ENCODE measurements at regions not wholly inside any gene's neighbourhood (a gene's known extent, or its start where the extent isn't known, plus 50 kb on each side); places are given as distances from the start of the nearest gene placed in this dataset.
"Not testable (repeated sequence)": the region's sequence is repeated elsewhere in the genome, so short reads cannot be mapped to it uniquely, and the experiment has no call there.

- no peak for DNase-seq
These were observed 93.2 kb upstream of the IL15 start for GRCh38 chr4:141543176-141543575.

- DNase-seq = no peak
These were observed 92.7 kb upstream of the IL15 start for GRCh38 chr4:141543706-141544105.

GRCh38 chr4:141548791-141549190 is 87.6 kb upstream of the IL15 start:
- no peak for DNase-seq

- DNase-seq = no peak
These were observed 76.3 kb upstream of the IL15 start for GRCh38 chr4:141560056-141560455.

DNA sequence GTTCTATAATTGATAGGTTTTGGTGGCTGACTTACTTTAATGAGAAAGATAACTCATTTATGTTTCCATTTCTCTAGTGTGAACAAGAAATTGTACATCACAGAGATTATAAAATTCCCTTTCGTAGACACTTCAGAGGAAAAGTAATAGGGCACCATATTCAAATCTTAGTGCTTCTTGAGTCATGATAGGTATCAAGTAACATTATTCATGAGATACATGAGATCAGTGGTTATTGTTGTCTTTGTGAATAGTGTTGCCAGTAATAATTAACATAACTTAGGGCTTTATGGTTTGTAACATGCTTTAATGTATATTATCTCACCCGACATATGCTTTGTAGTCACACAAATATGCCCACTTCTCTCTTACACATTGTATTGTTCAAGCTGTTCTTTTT is 73.7 kb upstream of the IL15 start:
- no peak for DNase-seq

DNA sequence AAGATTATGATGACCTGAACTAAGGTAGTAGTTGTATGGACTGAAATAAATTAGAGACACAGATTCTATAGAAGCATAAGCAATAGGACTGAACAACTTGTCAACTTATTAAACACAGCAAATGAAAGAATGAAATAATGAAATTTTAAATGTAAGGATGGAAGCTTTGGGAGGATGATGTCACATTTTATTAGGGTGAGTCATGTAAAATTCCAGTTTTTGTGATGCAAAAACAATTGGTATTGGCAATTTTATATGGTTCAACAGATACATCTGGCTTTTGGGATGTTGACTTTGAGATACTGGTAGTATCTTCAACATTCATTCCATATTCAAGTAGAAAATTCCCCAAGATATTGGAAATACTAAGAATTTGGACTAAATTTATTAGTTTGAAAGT is 72.7 kb upstream of the IL15 start:
- no peak for DNase-seq

DNA sequence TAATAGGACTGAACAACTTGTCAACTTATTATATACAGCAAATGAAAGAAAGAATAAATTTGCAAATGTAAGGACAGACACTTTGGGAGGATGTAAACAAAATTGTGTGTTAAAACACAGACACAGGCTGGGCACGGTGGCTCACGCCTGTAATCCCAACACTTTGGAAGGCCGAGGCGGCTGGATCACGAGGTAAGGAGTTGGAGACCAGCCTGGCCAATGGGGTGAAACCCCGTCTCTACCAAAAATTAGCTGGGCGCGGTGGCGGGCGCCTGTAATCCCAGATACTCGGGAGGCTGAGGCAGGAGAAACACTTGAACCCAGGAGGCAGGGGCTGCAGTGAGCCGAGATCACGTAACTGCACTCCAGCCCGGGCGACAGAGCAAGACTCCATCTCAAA is 71.4 kb upstream of the IL15 start:
- not testable (repeated sequence) for DNase-seq

DNA sequence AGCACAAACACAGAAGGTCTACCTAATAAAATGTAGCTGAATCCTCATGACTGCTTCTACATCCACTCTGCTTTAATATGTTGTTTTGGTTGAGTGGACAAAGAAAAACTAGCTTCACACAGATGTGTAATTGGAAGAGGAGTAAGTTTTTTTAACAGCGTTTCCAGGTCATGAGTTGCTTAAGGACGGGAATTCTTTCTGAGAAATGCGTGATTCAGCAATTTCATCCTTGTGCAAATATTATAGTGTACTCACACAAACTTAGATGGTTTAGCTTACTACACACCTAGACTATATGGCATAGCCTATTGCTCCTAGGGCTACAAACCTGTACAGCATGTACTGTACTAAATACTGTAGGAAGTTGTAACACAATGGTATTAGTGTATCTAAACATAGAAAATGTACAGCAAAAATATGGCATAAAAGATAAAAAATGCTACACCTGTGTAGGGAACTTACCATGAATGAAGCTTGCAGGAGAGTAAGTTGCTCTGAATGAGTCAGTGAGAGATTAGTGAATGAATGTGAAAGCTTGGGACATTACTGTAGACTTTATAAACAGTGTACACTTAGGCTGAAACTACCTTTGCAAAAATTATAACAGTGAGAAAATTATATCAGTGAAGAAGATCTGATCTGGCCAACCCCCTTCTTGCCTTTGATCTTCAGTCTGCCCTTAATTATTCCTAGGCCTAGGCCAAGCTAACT is 70.8 kb upstream of the IL15 start:
- no peak for DNase-seq

- no peak for DNase-seq
These were observed 69.0 kb upstream of the IL15 start for GRCh38 chr4:141567326-141567915.

DNA sequence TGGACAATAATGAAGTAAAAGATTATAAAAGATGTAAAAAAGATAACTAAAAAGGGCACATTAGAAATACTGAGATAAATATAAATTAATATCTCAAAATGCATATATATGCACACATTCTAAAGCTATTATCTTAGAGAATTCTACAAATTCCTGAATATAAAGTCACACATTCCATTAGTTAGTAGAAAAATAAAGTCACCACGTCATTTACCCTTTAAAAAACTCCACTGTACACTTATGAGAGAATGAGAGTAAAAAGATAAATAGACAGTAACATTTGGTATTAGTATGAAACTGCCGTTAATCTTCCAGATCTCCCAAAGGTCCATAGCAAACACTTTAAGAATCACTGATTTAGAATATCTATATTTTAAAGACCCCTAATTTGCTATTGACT is 67.2 kb upstream of the IL15 start:
- no peak for DNase-seq

GRCh38 chr4:141570290-141570689 is 66.1 kb upstream of the IL15 start:
- no peak for DNase-seq

- no peak for DNase-seq
These were observed 65.0 kb upstream of the IL15 start for GRCh38 chr4:141571362-141571761.

DNA sequence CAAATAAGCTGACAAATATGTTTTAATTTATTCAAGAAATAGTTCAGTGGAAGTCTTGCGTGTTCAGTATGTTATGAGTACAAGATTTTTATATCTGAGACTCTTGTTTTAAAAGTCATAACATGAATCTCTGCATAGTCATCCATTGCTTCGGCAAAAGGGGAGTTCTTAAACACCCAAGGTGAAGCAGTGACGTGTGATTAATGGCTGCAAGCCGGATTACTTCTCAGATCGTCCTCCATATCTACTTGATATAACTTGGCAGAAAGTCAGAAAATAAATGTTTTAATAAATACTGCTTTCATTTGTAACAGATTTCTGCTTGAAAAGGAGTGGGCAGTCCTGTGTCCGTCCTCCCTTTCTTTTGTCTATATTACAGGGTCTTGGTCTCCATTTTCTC is 64.6 kb upstream of the IL15 start:
- DNase-seq = no peak

DNA sequence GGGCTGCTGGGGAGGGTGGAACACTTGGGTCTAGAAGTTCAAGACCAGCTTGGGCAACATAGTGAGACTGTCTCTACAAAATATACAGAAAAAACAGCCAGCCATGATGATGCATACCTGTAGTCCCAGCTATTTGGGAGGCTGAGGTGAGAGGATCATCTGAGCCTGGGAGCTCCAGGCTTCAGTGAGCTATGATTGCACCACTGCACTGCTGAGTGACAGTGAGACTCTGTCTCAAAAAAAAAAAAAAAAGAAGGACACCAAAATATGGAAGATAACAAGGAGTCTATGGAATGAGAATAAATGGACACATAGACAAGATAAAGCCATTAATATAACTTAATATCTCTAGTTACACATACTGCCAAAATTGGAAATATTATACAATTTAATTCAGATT is 62.7 kb upstream of the IL15 start:
- no peak for DNase-seq

- DNase-seq = no peak
These were observed 60.5 kb upstream of the IL15 start for GRCh38 chr4:141575884-141576283.

- no peak for DNase-seq
These were observed 59.7 kb upstream of the IL15 start for GRCh38 chr4:141576585-141577110.

GRCh38 chr4:141578451-141578850 is 57.9 kb upstream of the IL15 start:
- DNase-seq = no peak

DNA sequence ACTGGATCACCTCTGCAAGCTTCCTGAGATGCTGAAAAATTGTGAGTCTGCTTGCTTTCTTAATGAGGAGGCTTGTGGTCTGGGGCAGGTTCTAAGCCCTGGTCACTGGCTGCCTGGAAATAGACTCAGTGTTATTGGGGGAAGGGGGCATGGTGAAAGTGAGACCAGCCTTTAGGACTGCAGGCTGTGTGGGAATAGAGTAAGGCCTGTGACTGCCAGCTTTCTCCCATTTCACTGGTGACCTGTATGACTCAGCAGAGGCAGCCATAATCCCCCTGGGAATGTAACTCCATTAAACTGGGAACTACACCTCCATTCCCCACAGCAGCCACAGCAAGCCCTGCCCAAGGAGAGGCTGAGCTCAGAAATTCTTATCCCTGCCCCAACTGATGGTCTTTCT is 55.9 kb upstream of the IL15 start:
- DNase-seq = no peak

All from GOT3 (cell line).